ENCODE measurements at regions not wholly inside any gene's neighbourhood (a gene's known extent, or its start where the extent isn't known, plus 50 kb on each side); places are given as distances from the start of the nearest gene placed in this dataset.
"Not testable (repeated sequence)": the region's sequence is repeated elsewhere in the genome, so short reads cannot be mapped to it uniquely, and the experiment has no call there.

GRCh38 chr2:147003081-147003480 is 841.7 kb upstream of the ACVR2A start:
- TF ChIP-seq CTCF (IDR thresholded peaks at IDR 0.05), result no peak
- H3K4me1 Mint-ChIP-seq (ENCODE audit: low read depth), result peaks cover 8% of the 10 kb centered on the region
- H3K4me3 Mint-ChIP-seq (ENCODE audit: unreplicated experiment), result no peak overlapping the region
- no peak overlapping the region for H3K27ac Mint-ChIP-seq (ENCODE audit: unreplicated experiment)
- no peak for DNase-seq (ENCODE audit: low spot score)
- no peaks in the 10 kb centered on the region for H3K36me3 Mint-ChIP-seq (ENCODE audit: low read depth)
- no peaks in the 10 kb centered on the region for H3K9me3 Mint-ChIP-seq (ENCODE audit: low read depth)
- no peaks in the 10 kb centered on the region for H3K27me3 Mint-ChIP-seq (ENCODE audit: low read depth)

- Mint-ChIP-seq H3K36me3 (ENCODE audit: low read depth) (no peaks in the 10 kb centered on the region), H3K27ac (ENCODE audit: unreplicated experiment) (no peak overlapping the region), H3K27me3 (ENCODE audit: low read depth) (no peaks in the 10 kb centered on the region), H3K9me3 (ENCODE audit: low read depth) (no peaks in the 10 kb centered on the region), H3K4me3 (ENCODE audit: unreplicated experiment) (no peak overlapping the region), H3K4me1 (ENCODE audit: low read depth) (peaks cover 8% of the 10 kb centered on the region)
- no peak for DNase-seq (ENCODE audit: low spot score)
- TF ChIP-seq CTCF (IDR thresholded peaks at IDR 0.05), result no peak
Measured at GRCh38 chr2:147002256-147002655, 842.6 kb upstream of the ACVR2A start.

GRCh38 chr2:147001061-147001460 is 843.8 kb upstream of the ACVR2A start:
- Mint-ChIP-seq H3K9me3 (ENCODE audit: low read depth) (no peaks in the 10 kb centered on the region), H3K27ac (ENCODE audit: unreplicated experiment) (no peak overlapping the region), H3K4me3 (ENCODE audit: unreplicated experiment) (no peak overlapping the region), H3K36me3 (ENCODE audit: low read depth) (no peaks in the 10 kb centered on the region), H3K27me3 (ENCODE audit: low read depth) (no peaks in the 10 kb centered on the region), H3K4me1 (ENCODE audit: low read depth) (peaks cover 4% of the 10 kb centered on the region)
- DNase-seq (ENCODE audit: low spot score), result no peak
- TF ChIP-seq CTCF (IDR thresholded peaks at IDR 0.05), result no peak

GRCh38 chr2:147000151-147000550 is 844.7 kb upstream of the ACVR2A start:
- not testable (repeated sequence) for H3K27ac Mint-ChIP-seq (ENCODE audit: unreplicated experiment); H3K27me3 Mint-ChIP-seq (ENCODE audit: low read depth); H3K4me1 Mint-ChIP-seq (ENCODE audit: low read depth); H3K9me3 Mint-ChIP-seq (ENCODE audit: low read depth); H3K36me3 Mint-ChIP-seq (ENCODE audit: low read depth); DNase-seq (ENCODE audit: low spot score); H3K4me3 Mint-ChIP-seq (ENCODE audit: unreplicated experiment)

GRCh38 chr2:146997945-146998344 is 846.9 kb upstream of the ACVR2A start:
- Mint-ChIP-seq H3K4me1 (ENCODE audit: low read depth) (peaks cover 4% of the 10 kb centered on the region), H3K27me3 (ENCODE audit: low read depth) (no peaks in the 10 kb centered on the region), H3K4me3 (ENCODE audit: unreplicated experiment) (no peak overlapping the region), H3K27ac (ENCODE audit: unreplicated experiment) (no peak overlapping the region), H3K9me3 (ENCODE audit: low read depth) (no peaks in the 10 kb centered on the region), H3K36me3 (ENCODE audit: low read depth) (no peaks in the 10 kb centered on the region)
- TF ChIP-seq CTCF (IDR thresholded peaks at IDR 0.05), result no peak
- DNase-seq (ENCODE audit: low spot score), result no peak

- H3K27me3 Mint-ChIP-seq (ENCODE audit: low read depth), result no peaks in the 10 kb centered on the region
- TF ChIP-seq CTCF (IDR thresholded peaks at IDR 0.05), result no peak
Measured at GRCh38 chr2:146997488-146997887, 847.3 kb upstream of the ACVR2A start.

More at GRCh38 chr2:146997488-146997887, 847.3 kb upstream of the ACVR2A start:
- no peak overlapping the region for H3K4me3 Mint-ChIP-seq (ENCODE audit: unreplicated experiment)
- H3K36me3 Mint-ChIP-seq (ENCODE audit: low read depth), result no peaks in the 10 kb centered on the region
- no peak overlapping the region for H3K27ac Mint-ChIP-seq (ENCODE audit: unreplicated experiment)
- no peak for DNase-seq (ENCODE audit: low spot score)
- no peaks in the 10 kb centered on the region for H3K9me3 Mint-ChIP-seq (ENCODE audit: low read depth)
- H3K4me1 Mint-ChIP-seq (ENCODE audit: low read depth), result peaks cover 4% of the 10 kb centered on the region
